B cell (primary cell): ENCODE measurements at regions not wholly inside any gene's neighbourhood (a gene's known extent, or its start where the extent isn't known, plus 50 kb on each side); places are given as distances from the start of the nearest gene placed in this dataset.

Experiments
- CTCF ChIP-seq: fragments of 200-600 bp; IDR thresholded peaks from one replicate; pipeline ENCODE4 v1.8.0; 2022; ENCODE audit warnings: antibody characterized with exemption, mild to moderate bottlenecking
- EZH2 ChIP-seq: IDR thresholded peaks from 2 replicates; pipeline ENCODE4 v1.6.1; 2012; ENCODE audit warnings: borderline replicate concordance, low read depth, mild to moderate bottlenecking, moderate library complexity, low read length; ENCODE audit not compliant: insufficient read depth, poor library complexity, severe bottlenecking

GRCh38 chr1:194225821-194226220, 1039.4 kb upstream of the B3GALT2 start:
- TF ChIP-seq CTCF (no peak), EZH2 (no peak)
